ENCODE measurements at regions not wholly inside any gene's neighbourhood (a gene's known extent, or its start where the extent isn't known, plus 50 kb on each side); places are given as distances from the start of the nearest gene placed in this dataset.

DNA sequence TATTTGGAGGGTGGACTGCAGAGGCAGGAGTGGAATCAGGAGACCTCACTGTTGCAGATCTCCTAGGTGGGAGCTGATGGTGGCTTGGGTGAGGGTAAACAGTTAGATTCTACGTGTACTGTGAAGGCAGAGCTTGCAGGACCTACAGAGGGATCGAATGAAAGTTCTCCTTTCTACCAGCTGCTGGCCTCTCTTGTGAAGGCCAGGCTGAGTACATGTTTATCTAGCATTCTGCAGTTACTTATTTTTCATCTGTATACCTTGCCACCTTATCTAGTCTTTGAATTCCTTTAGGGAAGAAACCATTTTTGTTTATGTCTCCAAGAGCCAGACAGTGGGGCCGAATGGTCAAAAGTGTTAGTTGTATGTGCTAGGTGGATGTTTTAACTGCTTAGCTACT is 57.6 kb downstream of the PTTG1 start:
- TF ChIP-seq GATA3 (IDR thresholded peaks at IDR 0.05; ENCODE audit: low read depth, low read length) (no peak), GATA2 (IDR thresholded peaks at IDR 0.05; ENCODE audit: low read depth, low read length) (no peak)

DNA sequence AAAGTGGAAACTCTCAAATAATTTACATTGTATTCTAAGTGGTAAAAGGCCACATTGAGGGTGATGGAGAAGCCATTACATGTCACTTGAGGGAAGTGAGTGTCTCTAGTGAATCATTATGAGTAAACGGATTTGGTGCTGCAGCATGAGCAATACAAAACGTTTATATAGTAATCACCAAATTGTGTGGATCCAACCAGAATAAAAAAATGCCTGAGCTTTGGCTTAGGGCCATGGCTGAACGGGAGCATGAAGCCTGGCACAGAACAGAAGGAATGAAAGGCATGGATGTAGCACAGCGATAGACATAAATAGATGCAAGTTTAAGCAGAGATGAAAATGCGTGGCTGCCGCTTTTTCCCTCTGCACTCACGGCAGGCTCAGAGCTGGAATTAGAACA is 58.3 kb downstream of the PTTG1 start:
- TF ChIP-seq GATA3 (IDR thresholded peaks at IDR 0.05; ENCODE audit: low read depth, low read length) (no peak), GATA2 (IDR thresholded peaks at IDR 0.05; ENCODE audit: low read depth, low read length) (no peak)

DNA sequence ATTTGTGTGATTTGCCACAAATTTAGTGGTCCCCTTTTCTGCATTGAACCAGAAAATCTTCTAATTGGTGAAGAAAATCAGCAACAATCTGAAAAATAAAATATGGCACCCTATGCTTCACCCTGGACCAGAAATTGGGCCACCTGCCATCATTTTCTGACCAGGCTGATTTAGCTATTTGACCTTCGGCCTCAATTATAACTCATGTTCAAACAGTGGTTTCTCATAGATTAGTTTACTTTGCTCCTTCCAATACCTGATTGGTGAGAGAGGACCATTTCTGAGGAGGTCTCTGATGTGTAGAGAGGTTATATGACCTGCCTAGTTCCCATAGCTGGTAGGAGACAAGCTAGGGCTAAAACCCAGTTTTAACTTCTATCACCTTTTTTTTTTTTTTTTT is 59.0 kb downstream of the PTTG1 start:
- TF ChIP-seq GATA3 (IDR thresholded peaks at IDR 0.05; ENCODE audit: low read depth, low read length) (no peak), GATA2 (IDR thresholded peaks at IDR 0.05; ENCODE audit: low read depth, low read length) (no peak)

DNA sequence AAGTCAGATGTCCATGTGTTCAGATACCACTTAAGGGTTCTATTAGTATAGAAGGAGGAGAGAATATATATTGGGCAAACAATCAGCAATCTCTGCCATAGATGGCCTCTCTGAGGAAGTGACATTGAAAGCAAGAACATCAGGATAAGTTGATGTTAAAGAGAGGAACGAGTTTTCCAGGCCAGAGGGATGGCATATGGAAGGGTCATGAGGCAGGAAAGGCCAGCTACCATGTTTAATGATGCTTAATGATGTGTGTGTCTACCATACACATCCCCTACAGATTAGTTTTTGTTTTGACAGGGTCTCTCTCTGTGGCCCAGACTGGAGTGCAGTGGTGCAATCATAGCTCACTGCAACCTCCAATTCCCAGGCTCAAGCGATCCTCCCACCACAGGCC is 63.0 kb downstream of the PTTG1 start:
- TF ChIP-seq GATA3 (IDR thresholded peaks at IDR 0.05; ENCODE audit: low read depth, low read length): no peak
- no peak for TF ChIP-seq GATA2 (IDR thresholded peaks at IDR 0.05; ENCODE audit: low read depth, low read length)

DNA sequence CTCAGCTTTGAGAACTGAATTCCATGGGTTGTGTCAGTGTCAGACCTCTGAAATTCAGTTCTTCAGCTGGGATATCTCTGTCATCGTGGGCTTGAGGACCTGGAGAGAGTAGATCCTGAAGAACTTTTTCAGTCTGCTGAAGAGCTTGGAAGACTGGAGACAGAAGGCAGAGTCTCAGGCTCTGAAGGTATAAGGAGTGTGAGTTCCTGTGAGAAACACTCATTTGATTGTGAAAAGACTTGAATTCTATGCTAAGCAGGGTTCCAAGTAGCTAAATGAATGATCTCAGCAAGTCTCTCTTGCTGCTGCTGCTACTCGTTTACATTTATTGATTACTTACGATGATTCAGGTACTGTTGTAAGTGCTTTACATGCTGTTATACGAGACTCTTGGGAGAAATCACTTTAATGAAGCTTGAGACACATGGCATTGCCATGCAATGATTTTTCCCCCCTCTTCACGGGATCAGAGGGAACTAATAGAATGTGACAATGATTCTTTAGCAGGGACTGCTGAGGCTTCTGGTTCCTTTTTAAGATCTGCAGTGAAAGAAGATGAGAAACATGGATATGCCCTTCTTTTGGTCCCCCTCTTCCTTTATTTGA is 63.8 kb downstream of the PTTG1 start:
- TF ChIP-seq GATA2 (IDR thresholded peaks at IDR 0.05; ENCODE audit: low read depth, low read length): no peak
- no peak for TF ChIP-seq GATA3 (IDR thresholded peaks at IDR 0.05; ENCODE audit: low read depth, low read length)

DNA sequence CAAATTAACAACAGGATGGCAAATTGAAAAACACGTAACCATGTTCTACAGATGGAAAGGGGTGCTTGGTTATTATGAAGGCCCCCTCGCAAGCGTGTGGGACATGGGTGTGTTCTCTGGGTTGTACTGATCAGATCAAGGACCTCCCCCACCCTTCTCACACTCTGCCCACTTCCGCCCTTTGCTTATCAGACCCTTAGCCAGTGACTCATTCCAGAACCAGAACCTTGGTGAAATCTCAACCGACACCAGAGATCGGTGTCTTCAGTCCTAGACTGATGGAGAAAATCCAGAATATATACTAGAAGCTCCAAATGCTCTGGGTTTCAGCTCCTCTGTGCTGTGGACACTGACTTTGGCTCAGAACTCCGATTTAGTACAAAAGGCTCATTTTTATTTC is 64.9 kb downstream of the PTTG1 start:
- TF ChIP-seq GATA3 (IDR thresholded peaks at IDR 0.05; ENCODE audit: low read depth, low read length) (no peak), GATA2 (IDR thresholded peaks at IDR 0.05; ENCODE audit: low read depth, low read length) (no peak)

DNA sequence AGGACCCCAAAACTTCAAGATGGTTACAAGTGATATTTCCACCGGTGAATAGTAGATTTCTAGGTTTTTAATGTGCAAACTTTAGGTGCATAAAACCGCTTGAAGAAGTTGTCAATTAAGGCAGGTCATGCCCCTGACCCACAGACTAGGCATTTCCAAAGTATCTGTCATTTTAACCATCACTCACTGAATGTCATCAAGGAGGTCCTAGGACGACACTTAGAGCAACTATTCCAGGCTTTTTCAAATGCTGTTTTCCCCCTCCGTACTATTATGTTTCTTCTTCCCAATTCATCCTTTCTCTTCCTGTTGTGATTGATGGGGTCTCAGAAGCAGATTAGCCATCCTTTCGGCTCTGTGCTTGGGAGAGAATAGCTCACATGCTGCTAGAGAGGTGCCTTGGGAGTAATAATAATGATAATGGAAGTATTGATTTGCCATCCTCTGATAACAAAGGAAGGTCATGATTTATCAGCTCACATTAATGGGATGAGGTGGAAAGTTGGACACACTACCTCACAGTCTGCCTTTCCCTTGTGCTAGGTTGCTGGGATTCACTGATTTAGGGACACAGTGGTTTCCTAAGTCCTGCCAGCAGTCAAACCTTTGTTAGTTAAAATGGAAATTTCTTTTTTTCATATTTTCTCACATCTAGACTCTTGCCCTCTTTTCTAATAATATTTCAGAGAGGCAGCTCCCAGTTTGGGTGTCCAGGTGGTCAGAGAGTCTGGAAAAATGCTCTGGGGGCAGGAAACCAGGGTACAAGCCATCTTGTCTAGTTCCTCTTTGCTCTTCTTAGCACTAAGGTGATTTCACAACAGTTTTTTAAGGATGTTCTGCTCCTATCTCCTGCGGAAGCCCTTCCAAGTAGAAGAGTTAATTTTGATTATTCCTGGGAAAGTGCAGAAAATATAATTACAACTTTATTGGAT is 67.0 kb downstream of the PTTG1 start:
- no peak for TF ChIP-seq GATA3 (IDR thresholded peaks at IDR 0.05; ENCODE audit: low read depth, low read length)
- no peak for TF ChIP-seq GATA2 (IDR thresholded peaks at IDR 0.05; ENCODE audit: low read depth, low read length)

DNA sequence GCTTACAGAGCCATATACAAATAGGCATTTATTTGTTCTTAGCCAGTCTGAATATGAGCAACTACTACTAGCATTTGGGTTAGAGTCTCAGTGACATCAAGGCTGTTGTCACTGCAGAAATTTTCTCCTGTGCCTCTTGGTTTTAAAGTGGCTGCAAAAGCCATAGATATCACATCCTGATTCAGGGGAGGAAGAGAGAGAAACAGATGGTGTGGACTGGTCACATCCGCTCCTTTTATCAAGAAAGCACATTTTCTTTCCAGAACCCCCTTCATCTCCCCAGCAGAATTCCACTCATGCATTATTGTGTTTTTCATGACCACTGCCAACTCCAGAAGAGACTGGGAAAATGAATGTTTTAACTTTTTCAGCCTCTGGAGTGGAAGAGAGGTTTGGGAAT is 69.8 kb downstream of the PTTG1 start:
- TF ChIP-seq GATA2 (IDR thresholded peaks at IDR 0.05; ENCODE audit: low read depth, low read length) (no peak), GATA3 (IDR thresholded peaks at IDR 0.05; ENCODE audit: low read depth, low read length) (no peak)

DNA sequence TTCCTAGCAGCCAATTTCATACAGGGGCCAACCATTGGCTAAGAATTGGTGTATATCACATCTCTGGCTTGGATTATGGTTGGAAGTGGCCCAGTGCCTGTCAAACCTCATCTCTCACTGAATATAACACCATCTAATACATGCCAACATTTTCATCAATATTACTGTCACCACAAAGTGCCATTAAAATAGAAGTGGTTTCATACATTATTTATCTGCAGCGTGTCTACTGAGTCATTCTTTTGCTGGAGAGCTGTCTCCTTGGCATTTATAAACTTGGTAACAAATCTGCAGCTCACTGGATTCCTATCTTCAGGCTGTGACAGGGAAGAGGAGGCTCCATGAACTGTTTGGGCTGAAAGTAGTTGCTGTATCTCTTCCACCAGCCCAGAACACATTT is 70.9 kb downstream of the PTTG1 start:
- TF ChIP-seq GATA2 (IDR thresholded peaks at IDR 0.05; ENCODE audit: low read depth, low read length) (no peak), GATA3 (IDR thresholded peaks at IDR 0.05; ENCODE audit: low read depth, low read length) (no peak)

DNA sequence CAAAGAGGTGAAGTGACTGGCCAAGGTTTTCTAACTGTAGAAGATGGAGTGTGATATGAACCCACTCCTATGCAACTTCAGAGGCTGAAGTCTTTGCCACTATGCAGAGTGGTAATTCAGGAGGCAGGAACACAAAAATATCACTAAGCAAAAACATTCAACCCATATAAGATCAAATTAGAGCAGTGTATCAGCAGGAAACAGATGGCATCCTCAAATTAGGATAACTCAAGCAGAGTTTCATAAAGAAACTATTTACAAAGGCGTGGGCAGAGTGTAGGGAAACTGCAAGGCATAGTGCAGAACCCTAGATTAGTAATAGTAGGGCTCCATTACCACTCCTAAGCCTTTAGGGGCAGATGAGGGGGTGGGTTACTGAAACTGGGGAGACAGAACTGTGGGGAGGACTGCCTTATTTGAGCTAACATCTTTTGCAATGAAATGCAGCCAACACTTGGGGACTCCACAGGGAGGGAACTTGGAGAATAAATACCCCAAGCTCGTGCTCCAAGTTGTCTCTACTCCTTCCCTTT is 72.2 kb downstream of the PTTG1 start:
- TF ChIP-seq GATA3 (IDR thresholded peaks at IDR 0.05; ENCODE audit: low read depth, low read length) (no peak), GATA2 (IDR thresholded peaks at IDR 0.05; ENCODE audit: low read depth, low read length) (no peak)

DNA sequence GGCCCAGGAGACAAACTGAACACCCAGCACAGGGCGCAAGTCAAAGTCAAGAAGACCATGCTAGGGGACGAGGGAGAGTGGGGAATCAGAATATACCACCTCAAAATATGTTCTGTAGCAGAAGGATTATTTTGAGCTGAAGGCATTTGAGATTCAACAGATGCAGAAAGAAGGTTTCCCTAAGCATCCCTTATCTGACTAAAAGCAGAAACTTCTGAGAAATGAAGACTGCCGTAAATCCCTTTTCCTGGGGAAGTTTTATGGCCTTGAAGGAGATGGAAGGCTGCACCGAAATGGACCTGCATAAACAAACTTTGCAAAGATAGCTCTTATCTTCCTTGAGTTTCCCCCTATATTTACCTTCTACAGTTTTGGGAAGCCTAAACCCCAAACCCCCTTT is 72.8 kb downstream of the PTTG1 start:
- TF ChIP-seq GATA3 (IDR thresholded peaks at IDR 0.05; ENCODE audit: low read depth, low read length) (no peak), GATA2 (IDR thresholded peaks at IDR 0.05; ENCODE audit: low read depth, low read length) (no peak)

DNA sequence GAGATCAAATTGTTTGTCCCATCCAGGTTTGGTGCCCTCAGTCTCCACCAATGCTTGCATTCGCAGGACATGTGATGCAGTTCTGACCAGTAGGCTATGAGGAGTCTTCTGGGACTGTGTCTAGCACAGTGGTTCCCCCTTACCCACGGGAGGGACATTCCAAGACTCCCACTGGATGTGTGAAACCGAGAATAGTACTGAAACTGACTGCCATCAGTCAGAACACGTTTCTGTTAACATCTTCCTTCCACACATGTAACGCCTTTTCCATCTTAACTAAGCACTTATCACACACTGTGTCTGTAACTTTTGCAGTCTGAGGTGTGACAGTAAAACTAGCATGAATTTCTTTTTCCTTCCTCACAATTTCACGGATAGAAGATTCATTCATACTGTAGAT is 74.7 kb downstream of the PTTG1 start:
- no peak for TF ChIP-seq GATA2 (IDR thresholded peaks at IDR 0.05; ENCODE audit: low read depth, low read length)
- no peak for TF ChIP-seq GATA3 (IDR thresholded peaks at IDR 0.05; ENCODE audit: low read depth, low read length)

DNA sequence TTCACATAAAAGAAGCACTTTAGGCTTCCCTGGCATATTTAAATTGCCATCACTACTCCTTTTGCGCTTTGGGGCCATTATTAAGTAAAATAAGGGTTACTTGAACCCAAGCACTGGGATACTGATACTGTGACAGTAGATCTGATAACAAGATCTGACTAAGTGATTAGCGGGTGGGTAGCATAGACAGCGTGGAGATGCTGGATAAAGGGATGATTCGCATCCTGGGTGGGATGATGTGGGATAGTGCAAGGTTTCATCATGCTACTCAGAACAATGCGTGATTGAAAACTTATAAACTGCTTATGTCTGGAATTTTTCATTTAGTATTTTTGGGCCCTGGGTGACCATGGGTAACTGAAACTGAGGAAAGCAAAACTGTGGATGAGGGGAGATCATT is 75.1 kb downstream of the PTTG1 start:
- TF ChIP-seq GATA2 (IDR thresholded peaks at IDR 0.05; ENCODE audit: low read depth, low read length) (no peak), GATA3 (IDR thresholded peaks at IDR 0.05; ENCODE audit: low read depth, low read length) (no peak)

DNA sequence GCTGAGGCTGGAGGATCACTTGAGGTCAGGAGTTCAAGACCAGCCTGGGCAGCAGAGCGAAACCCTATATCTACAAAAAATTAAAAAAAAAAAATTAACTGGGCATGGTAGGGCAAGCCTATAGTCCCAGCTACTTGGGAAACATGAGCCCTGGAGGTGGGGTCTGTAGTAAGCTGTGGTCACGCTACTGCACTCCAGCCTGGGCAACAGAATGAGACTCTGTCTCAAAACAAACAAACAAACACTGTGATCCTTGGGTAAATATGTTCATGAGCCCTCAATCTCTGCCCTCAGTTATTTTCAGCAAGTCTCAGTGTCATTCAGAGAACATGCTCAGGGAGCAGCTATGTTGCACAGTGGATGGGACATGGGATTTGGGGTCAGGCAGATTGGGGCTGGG is 76.2 kb downstream of the PTTG1 start:
- TF ChIP-seq GATA3 (IDR thresholded peaks at IDR 0.05; ENCODE audit: low read depth, low read length) (no peak), GATA2 (IDR thresholded peaks at IDR 0.05; ENCODE audit: low read depth, low read length) (no peak)

Data from SH-SY5Y (cell line).